H9 (cell line): ENCODE measurements at regions not wholly inside any gene's neighbourhood (a gene's known extent, or its start where the extent isn't known, plus 50 kb on each side); places are given as distances from the start of the nearest gene placed in this dataset.

Experiments
- DNase-seq: peaks from one replicate; pipeline ENCODE4 v3.0.0-alpha.2; 2017
- H2AFZ ChIP-seq: one replicate; pipeline ENCODE4 v1.6.1; 2013; ENCODE audit warnings: mild to moderate bottlenecking, low read length, control low read depth, moderate library complexity
- H2AK5ac ChIP-seq: 2 replicates; pipeline ENCODE4 v1.6.1; 2013; ENCODE audit warnings: low read length, control low read depth, mixed read lengths; ENCODE audit not compliant: insufficient read length
- H2BK120ac ChIP-seq: one replicate; pipeline ENCODE4 v1.6.1; 2013; ENCODE audit warnings: low read depth, mild to moderate bottlenecking, low read length, control low read depth, inconsistent platforms; ENCODE audit not compliant: poor library complexity, severe bottlenecking
- H2BK12ac ChIP-seq: 2 replicates; pipeline ENCODE4 v1.6.1; 2013; ENCODE audit warnings: low read length, control low read depth, mixed read lengths, low read depth; ENCODE audit not compliant: insufficient read length
- H2BK15ac ChIP-seq: 2 replicates; pipeline ENCODE4 v1.6.1; 2013; ENCODE audit warnings: low read depth, low read length, control low read depth
- H2BK20ac ChIP-seq: one replicate; pipeline ENCODE4 v1.6.1; 2013; ENCODE audit warnings: low read depth, mild to moderate bottlenecking, low read length, control low read depth, inconsistent platforms; ENCODE audit not compliant: poor library complexity, severe bottlenecking
- H2BK5ac ChIP-seq: 2 replicates; pipeline ENCODE4 v1.6.1; 2013; ENCODE audit warnings: low read length, control low read depth, mixed read lengths; ENCODE audit not compliant: insufficient read length
- H3K14ac ChIP-seq: 2 replicates; pipeline ENCODE4 v1.6.1; 2013; ENCODE audit warnings: low read length, control low read depth; ENCODE audit not compliant: insufficient read depth
- H3K18ac ChIP-seq: 2 replicates; pipeline ENCODE4 v1.6.1; 2013; ENCODE audit warnings: low read depth, mild to moderate bottlenecking, mixed read lengths, low read length, control low read depth; ENCODE audit not compliant: insufficient read length
- H3K23ac ChIP-seq: 2 replicates; pipeline ENCODE4 v1.6.1; 2013; ENCODE audit warnings: low read length, control low read depth, mixed read lengths, low read depth; ENCODE audit not compliant: insufficient read length
- H3K23me2 ChIP-seq: 2 replicates; pipeline ENCODE4 v1.6.1; 2013; ENCODE audit warnings: low read depth, mild to moderate bottlenecking, mixed read lengths, low read length, control low read depth; ENCODE audit not compliant: insufficient read length, poor library complexity, severe bottlenecking
- H3K27ac ChIP-seq: 2 replicates; pipeline ENCODE4 v1.5.1; 2013; ENCODE audit warnings: low read length, control low read depth, mixed read lengths, low read depth; ENCODE audit not compliant: insufficient read length
- H3K27me3 ChIP-seq: 2 replicates; pipeline ENCODE4 v1.6.1; 2013; ENCODE audit warnings: low read length, control low read depth, inconsistent platforms; ENCODE audit not compliant: insufficient read depth
- H3K4ac ChIP-seq: 2 replicates; pipeline ENCODE4 v1.6.1; 2013; ENCODE audit warnings: low read depth, mild to moderate bottlenecking, control low read depth, inconsistent platforms, low read length, moderate library complexity
- H3K4me1 ChIP-seq: 2 replicates; pipeline ENCODE4 v1.6.1; 2013; ENCODE audit warnings: low read length, control low read depth, inconsistent platforms; ENCODE audit not compliant: insufficient read depth
- H3K4me2 ChIP-seq: 2 replicates; pipeline ENCODE4 v1.6.1; 2013; ENCODE audit warnings: low read length, control low read depth, mixed read lengths; ENCODE audit not compliant: insufficient read length, insufficient read depth
- H3K56ac ChIP-seq: 2 replicates; pipeline ENCODE4 v1.6.1; 2013; ENCODE audit warnings: low read depth, mild to moderate bottlenecking, mixed read lengths, low read length, control low read depth; ENCODE audit not compliant: insufficient read length
- H3K79me1 ChIP-seq: 2 replicates; pipeline ENCODE4 v1.6.1; 2013; ENCODE audit warnings: low read depth, mild to moderate bottlenecking, moderate library complexity, low read length, control low read depth, inconsistent platforms; ENCODE audit not compliant: insufficient read depth, poor library complexity, severe bottlenecking
- H3K79me2 ChIP-seq: 2 replicates; pipeline ENCODE4 v1.6.1; 2013; ENCODE audit warnings: low read length, control low read depth, inconsistent platforms; ENCODE audit not compliant: insufficient read depth
- H3K9ac ChIP-seq: 2 replicates; pipeline ENCODE4 v1.6.1; 2013; ENCODE audit warnings: low read length, control low read depth, mixed read lengths; ENCODE audit not compliant: insufficient read length; ENCODE audit errors: extremely low read depth
- H3K9me3 ChIP-seq: one replicate; pipeline ENCODE4 v1.6.1; 2013; ENCODE audit warnings: low read depth, low read length, inconsistent platforms; ENCODE audit not compliant: control insufficient read depth
- H3T11ph ChIP-seq: one replicate; pipeline ENCODE4 v1.6.1; 2013; ENCODE audit warnings: mild to moderate bottlenecking, low read length, control low read depth, inconsistent platforms
- H4K20me1 ChIP-seq: one replicate; pipeline ENCODE4 v1.6.1; 2013; ENCODE audit not compliant: control insufficient read depth, insufficient read length, insufficient read depth
- H4K5ac ChIP-seq: 2 replicates; pipeline ENCODE4 v1.6.1; 2013; ENCODE audit warnings: low read depth, mild to moderate bottlenecking, mixed read lengths, low read length, control low read depth; ENCODE audit not compliant: insufficient read length
- H4K8ac ChIP-seq: replicated peaks from 2 replicates; pipeline ENCODE4 v1.6.1; 2013; ENCODE audit warnings: low read length, control low read depth, mixed read lengths, low read depth; ENCODE audit not compliant: insufficient read length
- H4K91ac ChIP-seq: 2 replicates; pipeline ENCODE4 v1.6.1; 2013; ENCODE audit warnings: low read depth, mild to moderate bottlenecking, moderate library complexity, mixed read lengths, low read length, control low read depth; ENCODE audit not compliant: insufficient read length
- H3K27ac Mint-ChIP-seq, 3 experiments: 2 replicates in 2 of 3; 3 replicates in 1 of 3; pipeline ENCODE4 v1.8.0; 2020 to 2021; ENCODE audit warnings: mixed read lengths in 3 of 3, mild to moderate bottlenecking in 1 of 3, moderate library complexity in 1 of 3
- H3K27me3 Mint-ChIP-seq: 2 replicates; pipeline ENCODE4 v1.8.0; 2021; ENCODE audit warnings: low read depth, mild to moderate bottlenecking, moderate library complexity, mixed read lengths
- H3K36me3 Mint-ChIP-seq, 3 experiments: 2 replicates in 2 of 3; 3 replicates in 1 of 3; pipeline ENCODE4 v1.8.0; 2020 to 2021; ENCODE audit warnings: low read depth in 3 of 3, mixed read lengths in 3 of 3; ENCODE audit not compliant: insufficient read depth in 1 of 3
- H3K4me1 Mint-ChIP-seq, 2 experiments: 2 replicates each; pipeline ENCODE4 v1.8.0; 2020; ENCODE audit warnings: mixed read lengths in 2 of 2
- H3K4me3 Mint-ChIP-seq, 2 experiments: 2 replicates in 1 of 2; 3 replicates in 1 of 2; pipeline ENCODE4 v1.8.0; 2020 to 2021; ENCODE audit warnings: mild to moderate bottlenecking in 2 of 2, mixed read lengths in 2 of 2, moderate library complexity in 1 of 2
- H3K9me3 Mint-ChIP-seq, 2 experiments: 2 replicates in 1 of 2; 3 replicates in 1 of 2; pipeline ENCODE4 v1.8.0; 2020; ENCODE audit warnings: mild to moderate bottlenecking in 2 of 2, mixed read lengths in 2 of 2, moderate library complexity in 1 of 2
- WGBS: extraction: QIAGEN DNeasy Blood & Tissue Kit; methylation state at CpG from one replicate; pipeline ENCODE4 v1.1.7; 2013; ENCODE audit warnings: missing lambda C conversion rate, low lambda C conversion rate, mixed read lengths; ENCODE audit not compliant: insufficient read length; ENCODE audit errors: extremely low coverage; 5-methylcytosine and 5-hydroxymethylcytosine counted together
- TF ChIP-seq, protein P1 (sequence below): fragments of 200-600 bp; sonication (generic); conservative IDR thresholded peaks from 3 replicates; pipeline ENCODE4 v1.8.0; 2021; ENCODE audit warnings: antibody characterized with exemption, mild to moderate bottlenecking

DNA sequence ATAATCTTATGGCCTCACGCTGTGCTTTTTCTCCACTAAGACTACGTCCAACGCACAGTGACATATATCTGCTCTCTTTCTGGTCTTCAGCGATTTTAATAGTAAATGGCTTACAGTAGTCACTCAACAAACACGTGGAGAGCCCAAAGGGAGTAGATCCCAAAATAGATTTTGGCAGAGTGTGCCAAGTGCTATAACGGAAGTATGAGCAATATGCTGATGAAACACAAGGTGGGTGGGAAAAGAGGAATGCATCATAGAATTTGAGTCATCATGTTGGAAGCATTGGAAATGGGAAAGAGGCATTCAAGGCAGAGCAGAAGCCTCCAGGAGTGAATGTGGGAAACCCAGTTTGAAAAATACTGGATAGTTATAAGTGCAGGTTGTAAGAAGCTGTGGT lies 129.1 kb upstream of the LDB2 start:
- Histone ChIP-seq H3K79me2 (no peaks in the 10 kb centered on the region), H3K4ac (no peak overlapping the region), H3K27me3 (no peaks in the 10 kb centered on the region), H3K14ac (no peak overlapping the region), H3K23me2 (no peaks in the 10 kb centered on the region), H2AFZ (no peak overlapping the region), H2BK12ac (no peak overlapping the region), H3K9me3 (no peaks in the 10 kb centered on the region), H2BK20ac (no peak overlapping the region), H2BK15ac (no peak overlapping the region), H2BK5ac (no peak overlapping the region), H3K4me2 (no peak overlapping the region), H3K18ac (no peak overlapping the region), H3K27ac (no peak overlapping the region), H3K9ac (no peak overlapping the region), H4K91ac (no peak overlapping the region), H3K23ac (no peak overlapping the region), H2AK5ac (no peak overlapping the region), H2BK120ac (no peak overlapping the region), H3K4me1 (peaks cover 5% of the 10 kb centered on the region), H3K56ac (no peak overlapping the region), H4K5ac (no peak overlapping the region), H3T11ph (no peak overlapping the region), H3K79me1 (no peaks in the 10 kb centered on the region), H4K20me1 (no peaks in the 10 kb centered on the region), H4K8ac (no peak overlapping the region)
- H3K27ac Mint-ChIP-seq: no peak overlapping the region
- peaks cover 11 to 20% of the 10 kb centered on the region in 2 experiments for H3K4me1 Mint-ChIP-seq
- TF ChIP-seq, protein P1, sequence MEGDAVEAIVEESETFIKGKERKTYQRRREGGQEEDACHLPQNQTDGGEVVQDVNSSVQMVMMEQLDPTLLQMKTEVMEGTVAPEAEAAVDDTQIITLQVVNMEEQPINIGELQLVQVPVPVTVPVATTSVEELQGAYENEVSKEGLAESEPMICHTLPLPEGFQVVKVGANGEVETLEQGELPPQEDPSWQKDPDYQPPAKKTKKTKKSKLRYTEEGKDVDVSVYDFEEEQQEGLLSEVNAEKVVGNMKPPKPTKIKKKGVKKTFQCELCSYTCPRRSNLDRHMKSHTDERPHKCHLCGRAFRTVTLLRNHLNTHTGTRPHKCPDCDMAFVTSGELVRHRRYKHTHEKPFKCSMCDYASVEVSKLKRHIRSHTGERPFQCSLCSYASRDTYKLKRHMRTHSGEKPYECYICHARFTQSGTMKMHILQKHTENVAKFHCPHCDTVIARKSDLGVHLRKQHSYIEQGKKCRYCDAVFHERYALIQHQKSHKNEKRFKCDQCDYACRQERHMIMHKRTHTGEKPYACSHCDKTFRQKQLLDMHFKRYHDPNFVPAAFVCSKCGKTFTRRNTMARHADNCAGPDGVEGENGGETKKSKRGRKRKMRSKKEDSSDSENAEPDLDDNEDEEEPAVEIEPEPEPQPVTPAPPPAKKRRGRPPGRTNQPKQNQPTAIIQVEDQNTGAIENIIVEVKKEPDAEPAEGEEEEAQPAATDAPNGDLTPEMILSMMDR: no peak
- no peaks in the 10 kb centered on the region; a peak in 1 of 5 replicates for H3K9me3 Mint-ChIP-seq
- no CpG with 5 or more reads among the region's 6 CpGs for WGBS
- H3K36me3 Mint-ChIP-seq: peaks cover 0 to 2% (median 0%) of the 10 kb centered on the region in 3 experiments; a peak in 4 of 7 replicates
- H3K27me3 Mint-ChIP-seq: peaks cover 10% of the 10 kb centered on the region
- no peak for DNase-seq
- no peak overlapping the region for H3K4me3 Mint-ChIP-seq
